ENCODE measurements at regions not wholly inside any gene's neighbourhood (a gene's known extent, or its start where the extent isn't known, plus 50 kb on each side); places are given as distances from the start of the nearest gene placed in this dataset.

DNA sequence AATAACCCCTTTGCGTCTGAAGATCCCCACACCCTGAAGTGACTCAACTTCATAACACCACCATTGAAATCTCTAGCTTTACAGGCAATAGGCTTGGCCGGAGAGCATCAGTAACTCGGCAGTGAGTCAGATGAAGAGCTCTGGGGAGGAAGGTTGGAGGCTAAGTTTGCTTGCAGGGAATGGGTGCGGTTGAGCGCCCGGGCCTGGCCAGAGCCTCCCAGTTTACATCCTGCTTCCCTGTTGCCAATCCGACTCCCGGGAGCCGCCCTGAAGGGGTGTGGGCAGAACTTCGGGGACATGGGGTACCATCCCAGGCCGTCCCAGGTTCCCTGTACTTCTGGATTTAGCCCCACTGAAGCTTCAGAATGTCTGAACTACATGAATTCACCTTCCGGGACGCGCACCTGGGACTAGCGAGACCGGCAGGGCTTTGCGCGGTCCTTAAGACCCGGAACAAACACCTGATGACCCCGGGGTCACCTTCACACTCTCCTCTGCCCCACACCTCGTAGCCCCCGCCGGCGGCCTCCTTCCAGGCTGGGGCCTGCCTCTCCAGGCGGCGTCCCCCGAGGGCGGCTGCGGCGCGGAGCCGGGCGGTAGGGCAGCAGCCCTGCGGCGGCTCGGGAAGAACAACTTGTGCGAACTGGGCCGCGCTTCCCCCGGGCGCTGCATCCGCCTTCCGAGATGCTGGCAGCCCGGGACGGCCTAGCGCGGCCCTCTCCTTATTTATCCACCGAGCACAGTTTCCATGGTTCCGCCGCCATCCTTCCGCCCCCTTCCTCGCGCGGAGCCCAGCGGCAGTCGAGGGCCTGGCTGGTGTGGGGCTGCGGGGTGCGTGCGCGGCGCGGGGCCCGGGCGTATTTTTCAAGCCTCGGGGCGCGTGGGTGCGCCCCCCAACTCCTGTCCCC is 56.6 kb upstream of the RREB1 start:
- peak; percentile 54 for DNase-seq (ENCODE audit: extremely low spot score)
- TF ChIP-seq, protein P1, sequence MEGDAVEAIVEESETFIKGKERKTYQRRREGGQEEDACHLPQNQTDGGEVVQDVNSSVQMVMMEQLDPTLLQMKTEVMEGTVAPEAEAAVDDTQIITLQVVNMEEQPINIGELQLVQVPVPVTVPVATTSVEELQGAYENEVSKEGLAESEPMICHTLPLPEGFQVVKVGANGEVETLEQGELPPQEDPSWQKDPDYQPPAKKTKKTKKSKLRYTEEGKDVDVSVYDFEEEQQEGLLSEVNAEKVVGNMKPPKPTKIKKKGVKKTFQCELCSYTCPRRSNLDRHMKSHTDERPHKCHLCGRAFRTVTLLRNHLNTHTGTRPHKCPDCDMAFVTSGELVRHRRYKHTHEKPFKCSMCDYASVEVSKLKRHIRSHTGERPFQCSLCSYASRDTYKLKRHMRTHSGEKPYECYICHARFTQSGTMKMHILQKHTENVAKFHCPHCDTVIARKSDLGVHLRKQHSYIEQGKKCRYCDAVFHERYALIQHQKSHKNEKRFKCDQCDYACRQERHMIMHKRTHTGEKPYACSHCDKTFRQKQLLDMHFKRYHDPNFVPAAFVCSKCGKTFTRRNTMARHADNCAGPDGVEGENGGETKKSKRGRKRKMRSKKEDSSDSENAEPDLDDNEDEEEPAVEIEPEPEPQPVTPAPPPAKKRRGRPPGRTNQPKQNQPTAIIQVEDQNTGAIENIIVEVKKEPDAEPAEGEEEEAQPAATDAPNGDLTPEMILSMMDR (IDR thresholded peaks at IDR 0.05; ENCODE audit: control extremely low read depth, extremely low read depth, low read depth, missing control alignments): no peak
- CTCF ChIA-PET: no interaction called here
- POLR2A ChIA-PET: interaction anchor here (1.1 kb wide), 1 partner anchor 664 kb away, joined by 5 read pairs; no protein-coding TSS in a partner anchor

DNA sequence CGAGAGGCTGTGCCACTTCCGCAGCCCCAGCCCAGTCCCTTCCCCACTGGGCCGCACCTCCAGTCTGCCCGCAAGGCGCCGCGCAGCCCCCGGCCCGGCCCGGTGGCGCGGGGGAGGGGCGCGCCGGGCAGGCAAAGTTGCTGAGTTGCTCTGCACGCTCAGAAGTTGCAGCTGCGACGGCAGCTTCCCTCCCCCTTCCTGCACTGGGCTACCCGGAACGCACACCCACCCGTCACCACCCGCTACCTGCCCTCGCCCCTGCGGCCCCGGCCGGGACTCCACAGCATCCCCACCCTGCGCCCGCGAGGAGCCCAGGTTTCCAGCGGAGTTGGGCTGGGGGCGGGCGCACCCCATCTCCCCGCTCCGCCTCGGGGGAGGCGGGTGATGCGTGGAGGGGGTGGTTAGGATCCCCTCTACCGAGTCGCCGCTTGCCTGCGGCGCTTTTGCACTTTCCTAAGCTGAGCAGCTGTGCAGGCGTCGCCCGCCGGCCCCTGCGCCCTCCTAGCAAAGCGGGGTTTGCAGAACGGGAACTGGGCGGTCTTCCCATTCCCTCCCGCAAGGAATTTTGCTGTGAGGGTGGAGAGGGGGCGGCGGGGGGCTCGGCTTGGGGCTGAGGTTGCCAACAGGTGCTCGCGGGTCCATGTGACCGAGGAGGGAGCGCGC is 55.9 kb upstream of the RREB1 start:
- POLR2A ChIA-PET: interaction anchor here (1.1 kb wide), 1 partner anchor 664 kb away, joined by 5 read pairs; no protein-coding TSS in a partner anchor
- peak; percentile 74 for DNase-seq (ENCODE audit: extremely low spot score)
- CTCF ChIA-PET: no interaction called here
- TF ChIP-seq, protein P1 (IDR thresholded peaks at IDR 0.05; ENCODE audit: control extremely low read depth, extremely low read depth, low read depth, missing control alignments): no peak

DNA sequence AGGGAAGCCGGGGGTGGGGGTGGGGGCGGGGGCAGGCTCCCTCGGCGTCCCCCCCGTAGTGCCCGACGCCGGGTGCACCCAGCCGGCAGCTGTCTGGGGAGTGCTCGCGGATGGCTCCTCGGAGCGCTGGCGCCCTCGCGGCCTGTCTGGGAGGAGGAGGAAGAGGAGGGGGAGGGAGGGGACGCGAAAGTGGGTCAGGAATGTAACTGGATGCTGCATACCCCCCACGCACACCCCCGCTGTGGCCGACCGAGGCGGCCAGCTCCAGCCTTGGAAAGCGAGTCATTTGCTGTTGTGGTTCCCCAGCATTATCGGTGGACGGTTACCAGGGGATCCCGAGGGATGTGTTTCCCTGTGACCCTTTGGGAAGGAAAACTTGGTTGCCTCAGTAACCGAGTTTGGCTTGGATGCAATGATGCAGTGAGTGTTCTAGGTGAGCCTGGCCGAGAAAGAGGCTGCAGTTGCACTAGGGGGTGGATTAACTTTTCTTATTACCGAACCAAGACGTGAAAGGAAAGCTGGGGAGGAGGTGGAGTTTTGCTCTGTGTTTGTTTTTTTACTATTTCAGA is 55.2 kb upstream of the RREB1 start:
- DNase-seq (ENCODE audit: extremely low spot score): no peak
- CTCF ChIA-PET: interaction anchor here (1.0 kb wide), 1 partner anchor 9 kb away, joined by 3 read pairs; no protein-coding TSS in a partner anchor
- POLR2A ChIA-PET: interaction anchor here (1.1 kb wide), 1 partner anchor 665 kb away, joined by 5 read pairs; no protein-coding TSS in a partner anchor
- TF ChIP-seq, protein P1 (IDR thresholded peaks at IDR 0.05; ENCODE audit: control extremely low read depth, extremely low read depth, low read depth, missing control alignments): no peak

DNA sequence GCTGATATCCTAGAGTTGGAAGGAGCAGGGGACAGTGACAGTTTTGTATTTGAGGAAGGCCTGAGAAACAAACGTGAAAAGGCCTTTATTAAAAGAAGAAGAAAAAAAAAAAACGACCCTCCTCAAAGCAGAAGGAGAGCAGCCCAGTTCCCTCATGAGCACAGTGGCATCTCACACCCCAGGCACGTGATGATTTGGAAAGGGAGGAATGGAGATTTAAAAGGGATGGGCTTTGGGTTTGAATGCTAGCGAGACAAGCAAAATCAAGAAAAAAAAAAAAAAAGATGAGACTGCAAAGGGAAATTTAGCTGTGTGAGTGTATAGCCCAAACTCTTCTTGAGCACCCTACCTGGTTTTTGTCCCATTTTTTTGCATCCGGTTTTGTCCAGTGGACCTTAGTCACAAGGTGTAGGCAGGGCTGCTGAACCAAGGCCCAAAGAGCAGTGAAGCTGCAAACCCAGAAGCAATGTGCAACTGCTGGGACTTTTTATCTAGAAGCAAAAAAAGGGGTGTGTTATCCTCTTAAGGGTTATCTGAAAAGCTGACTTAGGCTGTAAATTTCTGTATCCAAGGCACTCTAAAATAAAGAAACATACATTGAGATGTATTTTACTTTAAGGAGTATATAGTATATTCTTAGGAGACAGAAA is 54.5 kb upstream of the RREB1 start:
- CTCF ChIA-PET: interaction anchor here (1.0 kb wide), 1 partner anchor 10 kb away, joined by 3 read pairs; no protein-coding TSS in a partner anchor
- TF ChIP-seq, protein P1 (IDR thresholded peaks at IDR 0.05; ENCODE audit: control extremely low read depth, extremely low read depth, low read depth, missing control alignments): no peak
- POLR2A ChIA-PET: no interaction called here
- DNase-seq (ENCODE audit: extremely low spot score): no peak
